Uterus (tissue), 3 donors: ENCODE measurements at regions not wholly inside any gene's neighbourhood (a gene's known extent, or its start where the extent isn't known, plus 50 kb on each side); places are given as distances from the start of the nearest gene placed in this dataset.

Source experiments
- DNase-seq, 2 donors: peaks; one replicate each; pipeline ENCODE4 v3.0.0-alpha.2; 2019 to 2020
- H3K27ac ChIP-seq, 2 donors: fragments of 200-600 bp; sonication (generic); 1 replicate in 1 of 2; 2 replicates in 1 of 2; pipeline ENCODE4 v1.5.1; 2016 to 2018
- H3K27me3 ChIP-seq, 2 donors: fragments of 200-600 bp; sonication (generic); one replicate each; pipeline ENCODE4 v1.5.1; 2018 to 2019; ENCODE audit warnings: control low read depth in 1 of 2
- H3K36me3 ChIP-seq, 2 donors: fragments of 200-600 bp; sonication (generic); one replicate each; pipeline ENCODE4 v1.5.1; 2019; ENCODE audit warnings: control low read depth in 1 of 2
- H3K4me1 ChIP-seq, 2 donors: fragments of 200-600 bp; sonication (generic); one replicate each; pipeline ENCODE4 v1.5.1; 2018 to 2019; ENCODE audit warnings: control low read depth in 1 of 2
- H3K4me3 ChIP-seq, 2 donors: fragments of 200-600 bp; sonication (generic); 1 replicate in 1 of 2; 2 replicates in 1 of 2; pipeline ENCODE4 v1.5.1; 2018 to 2019; ENCODE audit warnings: mild to moderate bottlenecking in 1 of 2
- H3K9me3 ChIP-seq, 2 donors: fragments of 200-600 bp; sonication (generic); one replicate each; pipeline ENCODE4 v1.5.1; 2019; ENCODE audit warnings: control low read depth in 1 of 2
- POLR2A ChIP-seq, 2 donors: fragments of 450-650 bp; IDR thresholded peaks; one replicate each; pipeline ENCODE4 v1.6.1; 2016; ENCODE audit warnings: antibody characterized with exemption in 2 of 2, mild to moderate bottlenecking in 1 of 2, moderate library complexity in 1 of 2
- intact Hi-C: fragments of 100-400 bp; cut with DNase I; formaldehyde crosslinking; loops from one replicate; pipeline ENCODE4 v1.15.1; 2023; ENCODE audit warnings: low total_unique reads
- TF ChIP-seq, protein P1 (sequence below), 4 experiments: fragments of 200-600 bp in 2 of 4; fragments of 450-650 bp in 2 of 4; sonication (generic) in 2 of 4; IDR thresholded peaks; one replicate each; pipeline ENCODE4 v1.5.1; 2016 to 2019; ENCODE audit warnings: antibody characterized with exemption in 4 of 4, mild to moderate bottlenecking in 2 of 4, moderate library complexity in 1 of 4
- donor health status: DM: yes; HTN: yes; CAD: no.

DNA sequence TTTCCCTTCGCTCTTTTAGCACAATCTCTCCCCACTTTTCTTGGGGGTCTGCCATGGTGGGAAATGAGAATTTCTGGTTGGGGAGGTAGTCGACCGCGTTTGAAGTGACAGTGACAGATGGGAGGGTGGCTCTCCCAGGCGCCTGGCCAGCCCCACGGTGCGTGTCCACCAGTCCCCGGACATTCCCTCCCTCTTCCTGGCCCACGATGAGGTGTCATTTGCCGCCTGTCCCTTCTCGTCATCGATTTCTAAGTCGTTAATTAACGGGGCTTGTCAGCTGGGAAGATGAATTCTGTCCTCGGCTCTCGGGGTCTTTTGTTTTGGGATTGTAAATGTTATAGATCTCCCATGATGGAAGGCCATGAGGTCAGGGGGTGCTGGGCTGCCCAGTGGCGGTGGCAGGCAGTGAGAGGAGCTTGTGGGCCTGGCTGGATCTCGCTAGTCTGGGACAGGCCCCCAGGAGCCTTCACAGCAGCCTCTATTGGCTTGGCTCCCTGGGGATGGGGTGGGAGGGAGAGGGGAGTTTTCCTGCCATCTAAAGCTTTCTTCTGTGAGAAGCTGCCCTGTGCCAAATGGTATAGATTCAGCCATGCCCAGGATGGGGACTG is 164.2 kb downstream of the MRM1 start:
- Histone ChIP-seq H3K27ac (no peak overlapping the region), H3K4me1 (no peaks in the 10 kb centered on the region), H3K4me3 (no peak overlapping the region), H3K36me3 (no peaks in the 10 kb centered on the region), H3K9me3 (no peaks in the 10 kb centered on the region), H3K27me3 (no peaks in the 10 kb centered on the region)
- intact Hi-C loops, result no loop called here
- DNase-seq, result no peak
- no peak for TF ChIP-seq POLR2A (IDR thresholded peaks at IDR 0.05)
- TF ChIP-seq, protein P1, sequence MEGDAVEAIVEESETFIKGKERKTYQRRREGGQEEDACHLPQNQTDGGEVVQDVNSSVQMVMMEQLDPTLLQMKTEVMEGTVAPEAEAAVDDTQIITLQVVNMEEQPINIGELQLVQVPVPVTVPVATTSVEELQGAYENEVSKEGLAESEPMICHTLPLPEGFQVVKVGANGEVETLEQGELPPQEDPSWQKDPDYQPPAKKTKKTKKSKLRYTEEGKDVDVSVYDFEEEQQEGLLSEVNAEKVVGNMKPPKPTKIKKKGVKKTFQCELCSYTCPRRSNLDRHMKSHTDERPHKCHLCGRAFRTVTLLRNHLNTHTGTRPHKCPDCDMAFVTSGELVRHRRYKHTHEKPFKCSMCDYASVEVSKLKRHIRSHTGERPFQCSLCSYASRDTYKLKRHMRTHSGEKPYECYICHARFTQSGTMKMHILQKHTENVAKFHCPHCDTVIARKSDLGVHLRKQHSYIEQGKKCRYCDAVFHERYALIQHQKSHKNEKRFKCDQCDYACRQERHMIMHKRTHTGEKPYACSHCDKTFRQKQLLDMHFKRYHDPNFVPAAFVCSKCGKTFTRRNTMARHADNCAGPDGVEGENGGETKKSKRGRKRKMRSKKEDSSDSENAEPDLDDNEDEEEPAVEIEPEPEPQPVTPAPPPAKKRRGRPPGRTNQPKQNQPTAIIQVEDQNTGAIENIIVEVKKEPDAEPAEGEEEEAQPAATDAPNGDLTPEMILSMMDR (IDR thresholded peaks at IDR 0.05), result no peak

DNA sequence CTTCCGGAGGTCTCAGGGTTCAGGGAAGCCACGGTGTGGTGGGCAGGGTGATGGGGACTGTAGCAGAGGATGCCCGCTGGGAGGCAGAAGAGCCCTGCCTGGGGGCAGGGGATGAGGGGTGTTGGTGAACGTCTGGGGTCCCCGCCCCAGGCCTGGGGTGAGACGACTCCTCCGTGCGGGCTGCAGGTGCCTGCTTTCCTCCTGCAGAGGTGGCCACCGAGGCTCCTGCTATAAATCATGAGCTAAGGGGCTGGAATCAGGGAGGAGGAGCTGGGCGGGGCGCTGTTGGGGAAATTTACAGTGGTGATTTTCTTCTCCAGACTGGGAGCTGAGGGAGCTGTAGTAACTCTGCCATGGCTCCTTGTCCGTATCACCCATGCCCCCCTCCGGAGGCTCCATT is 167.0 kb downstream of the MRM1 start:
- no peak overlapping the region for H3K4me3 ChIP-seq
- TF ChIP-seq POLR2A (IDR thresholded peaks at IDR 0.05), result no peak
- TF ChIP-seq, protein P1 (IDR thresholded peaks at IDR 0.05), result no peak
- H3K4me1 ChIP-seq, result no peaks in the 10 kb centered on the region
- H3K36me3 ChIP-seq, result no peaks in the 10 kb centered on the region
- DNase-seq, result no peak
- no peak overlapping the region for H3K27ac ChIP-seq
- no peaks in the 10 kb centered on the region for H3K27me3 ChIP-seq
- intact Hi-C loops, result no loop called here
- no peaks in the 10 kb centered on the region for H3K9me3 ChIP-seq

DNA sequence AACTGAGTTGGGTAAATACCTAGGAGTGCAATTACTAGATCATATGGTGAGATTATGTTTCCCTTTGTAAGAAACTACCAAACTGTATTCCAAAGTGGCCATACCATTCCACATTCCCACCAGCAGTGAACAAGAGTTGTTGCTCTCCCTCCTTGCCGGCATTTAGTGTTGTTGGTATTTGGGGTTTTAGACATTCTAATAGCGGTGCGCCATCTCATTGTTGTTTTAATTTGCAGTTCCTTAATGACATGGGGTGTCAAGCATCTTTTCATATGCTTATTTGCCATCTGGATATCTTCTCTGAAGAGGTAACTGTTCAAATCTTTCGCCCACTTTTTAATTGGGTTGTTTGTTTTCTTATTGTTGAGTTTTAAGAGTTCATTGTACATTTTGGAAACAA is 164.2 kb upstream of the LHX1 start:
- Histone ChIP-seq H3K9me3 (no peaks in the 10 kb centered on the region), H3K27ac (no peak overlapping the region), H3K4me1 (no peaks in the 10 kb centered on the region), H3K27me3 (no peaks in the 10 kb centered on the region), H3K36me3 (no peaks in the 10 kb centered on the region), H3K4me3 (no peak overlapping the region)
- intact Hi-C loops, result no loop called here
- TF ChIP-seq POLR2A (IDR thresholded peaks at IDR 0.05), result no peak
- TF ChIP-seq, protein P1 (IDR thresholded peaks at IDR 0.05), result no peak
- no peak for DNase-seq

DNA sequence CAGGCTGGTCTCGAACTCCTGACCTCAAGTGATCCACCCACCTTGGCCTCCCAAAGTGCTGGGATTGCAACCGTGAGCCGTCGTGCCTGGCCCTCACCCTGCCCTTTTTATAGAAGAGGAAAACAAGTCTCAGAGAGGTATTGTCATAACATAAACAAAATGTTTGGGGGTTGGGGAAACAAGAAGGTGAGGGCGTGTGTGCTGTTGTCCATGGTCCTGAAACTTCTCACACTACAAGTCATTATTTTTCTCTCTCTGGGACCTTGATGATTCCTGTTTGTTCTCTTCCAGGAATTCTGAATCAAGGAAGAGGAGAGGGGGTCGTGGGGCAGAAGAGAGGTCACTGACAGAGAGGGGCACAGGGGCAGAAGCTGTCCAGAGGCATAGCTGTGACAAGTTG is 160.2 kb upstream of the LHX1 start:
- Histone ChIP-seq H3K36me3 (no peaks in the 10 kb centered on the region), H3K27ac (no peak overlapping the region), H3K27me3 (no peaks in the 10 kb centered on the region), H3K9me3 (no peaks in the 10 kb centered on the region), H3K4me3 (no peak overlapping the region), H3K4me1 (no peaks in the 10 kb centered on the region)
- DNase-seq, result no peak
- intact Hi-C loops, result no loop called here
- TF ChIP-seq POLR2A (IDR thresholded peaks at IDR 0.05), result no peak
- TF ChIP-seq, protein P1 (IDR thresholded peaks at IDR 0.05), result no peak

DNA sequence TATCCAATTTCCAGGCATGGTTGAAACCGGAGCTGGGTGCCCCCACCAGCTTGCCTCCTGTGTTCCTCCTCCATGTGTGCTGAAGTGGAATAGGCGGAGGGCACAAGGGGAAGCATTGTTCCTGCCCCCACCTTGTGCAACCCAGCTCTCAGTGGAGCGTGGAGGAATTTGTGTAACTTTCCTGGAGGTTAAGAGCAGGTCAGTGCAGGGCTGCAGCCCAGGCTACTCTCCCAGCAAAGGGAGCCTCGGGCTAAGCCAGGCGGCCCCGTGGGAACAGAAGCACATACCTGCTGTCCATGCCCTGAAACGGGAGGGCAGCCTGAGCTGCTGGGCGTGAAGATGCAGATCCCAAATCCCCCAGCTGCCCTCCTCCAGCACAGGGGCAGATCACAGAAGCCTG is 158.8 kb upstream of the LHX1 start:
- intact Hi-C loops, result no loop called here
- Histone ChIP-seq H3K27me3 (no peaks in the 10 kb centered on the region), H3K36me3 (no peaks in the 10 kb centered on the region), H3K4me1 (no peaks in the 10 kb centered on the region), H3K4me3 (no peak overlapping the region), H3K9me3 (no peaks in the 10 kb centered on the region), H3K27ac (no peak overlapping the region)
- TF ChIP-seq, protein P1 (IDR thresholded peaks at IDR 0.05), result no peak
- TF ChIP-seq POLR2A (IDR thresholded peaks at IDR 0.05), result no peak
- no peak for DNase-seq
